Trophoblast cell (in vitro differentiated cells and primary cell): ENCODE measurements at regions not wholly inside any gene's neighbourhood (a gene's known extent, or its start where the extent isn't known, plus 50 kb on each side); places are given as distances from the start of the nearest gene placed in this dataset.
"Not testable (repeated sequence)": the region's sequence is repeated elsewhere in the genome, so short reads cannot be mapped to it uniquely, and the experiment has no call there.

ENCODE experiments used
- DNase-seq, 2 donors: peaks; one replicate each; pipeline ENCODE4 v3.0.0-alpha.2; 2016
- H2AFZ ChIP-seq: 2 replicates; pipeline ENCODE4 v1.6.1; 2013; ENCODE audit warnings: low read length, moderate library complexity, mild to moderate bottlenecking; ENCODE audit not compliant: insufficient read depth, poor library complexity
- H2AK5ac ChIP-seq: 2 replicates; pipeline ENCODE4 v1.6.1; 2013; ENCODE audit warnings: mild to moderate bottlenecking, low read length
- H2BK120ac ChIP-seq: 2 replicates; pipeline ENCODE4 v1.6.1; 2013; ENCODE audit warnings: low read length, mild to moderate bottlenecking, moderate library complexity; ENCODE audit not compliant: insufficient read depth, poor library complexity
- H2BK12ac ChIP-seq: 2 replicates; pipeline ENCODE4 v1.6.1; 2013; ENCODE audit warnings: mild to moderate bottlenecking, low read length, moderate library complexity
- H2BK5ac ChIP-seq: 2 replicates; pipeline ENCODE4 v1.6.1; 2013; ENCODE audit warnings: low read length, low read depth, moderate library complexity, mild to moderate bottlenecking; ENCODE audit not compliant: poor library complexity
- H3K14ac ChIP-seq: 2 replicates; pipeline ENCODE4 v1.6.1; 2013; ENCODE audit warnings: mild to moderate bottlenecking, low read length
- H3K18ac ChIP-seq: 2 replicates; pipeline ENCODE4 v1.6.1; 2013; ENCODE audit warnings: mild to moderate bottlenecking, low read length
- H3K23ac ChIP-seq: 2 replicates; pipeline ENCODE4 v1.6.1; 2013; ENCODE audit warnings: low read length
- H3K27ac ChIP-seq: 2 replicates; pipeline ENCODE4 v1.5.1; 2013; ENCODE audit warnings: low read depth, mild to moderate bottlenecking, inconsistent platforms, low read length, moderate library complexity
- H3K27me3 ChIP-seq: 2 replicates; pipeline ENCODE4 v1.6.1; 2013; ENCODE audit warnings: inconsistent platforms, mild to moderate bottlenecking, low read length, moderate library complexity; ENCODE audit not compliant: insufficient read depth
- H3K36me3 ChIP-seq, 2 experiments: 1 replicate in 1 of 2; 2 replicates in 1 of 2; pipeline ENCODE4 v1.6.1; 2013; ENCODE audit warnings: low read length in 2 of 2, mild to moderate bottlenecking in 2 of 2, moderate library complexity in 1 of 2; ENCODE audit not compliant: insufficient read depth in 2 of 2, control insufficient read depth in 1 of 2
- H3K4ac ChIP-seq: 2 replicates; pipeline ENCODE4 v1.6.1; 2013; ENCODE audit warnings: low read depth, mild to moderate bottlenecking, low read length, moderate library complexity
- H3K4me1 ChIP-seq, 2 experiments: 1 replicate in 1 of 2; 2 replicates in 1 of 2; pipeline ENCODE4 v1.6.1; 2013; ENCODE audit warnings: low read length in 2 of 2, mild to moderate bottlenecking in 2 of 2, moderate library complexity in 1 of 2; ENCODE audit not compliant: insufficient read depth in 2 of 2, control insufficient read depth in 1 of 2
- H3K4me2 ChIP-seq: 2 replicates; pipeline ENCODE4 v1.6.1; 2013; ENCODE audit warnings: inconsistent platforms, mild to moderate bottlenecking, low read length, moderate library complexity
- H3K4me3 ChIP-seq: 2 replicates; pipeline ENCODE4 v1.5.1; 2013; ENCODE audit warnings: mild to moderate bottlenecking, low read depth, low read length, inconsistent platforms
- H3K79me1 ChIP-seq: one replicate; pipeline ENCODE4 v1.6.1; 2013; ENCODE audit warnings: low read length
- H3K79me2 ChIP-seq: 2 replicates; pipeline ENCODE4 v1.6.1; 2013; ENCODE audit warnings: low read length, mild to moderate bottlenecking; ENCODE audit not compliant: control insufficient read depth, insufficient read depth, poor library complexity
- H3K9ac ChIP-seq: 2 replicates; pipeline ENCODE4 v1.6.1; 2013; ENCODE audit warnings: mild to moderate bottlenecking, low read length
- H3K9me3 ChIP-seq: 2 replicates; pipeline ENCODE4 v1.6.1; 2013; ENCODE audit warnings: low read depth, mild to moderate bottlenecking, control low read depth, inconsistent platforms, low read length; ENCODE audit not compliant: insufficient read depth
- H4K12ac ChIP-seq: 2 replicates; pipeline ENCODE4 v1.6.1; 2013; ENCODE audit warnings: low read depth, mild to moderate bottlenecking, low read length, moderate library complexity
- H4K8ac ChIP-seq: 2 replicates; pipeline ENCODE4 v1.6.1; 2013; ENCODE audit warnings: low read depth, mild to moderate bottlenecking, low read length, moderate library complexity
- H4K91ac ChIP-seq: one replicate; pipeline ENCODE4 v1.6.1; 2013; ENCODE audit warnings: low read depth, mild to moderate bottlenecking, low read length, moderate library complexity
- WGBS: extraction: QIAGEN DNeasy Blood & Tissue Kit; methylation state at CpG from one replicate; pipeline ENCODE4 v1.1.7; 2013; ENCODE audit warnings: missing lambda C conversion rate; ENCODE audit not compliant: insufficient read length, insufficient coverage; ENCODE audit errors: extremely low coverage; 5-methylcytosine and 5-hydroxymethylcytosine counted together

DNA sequence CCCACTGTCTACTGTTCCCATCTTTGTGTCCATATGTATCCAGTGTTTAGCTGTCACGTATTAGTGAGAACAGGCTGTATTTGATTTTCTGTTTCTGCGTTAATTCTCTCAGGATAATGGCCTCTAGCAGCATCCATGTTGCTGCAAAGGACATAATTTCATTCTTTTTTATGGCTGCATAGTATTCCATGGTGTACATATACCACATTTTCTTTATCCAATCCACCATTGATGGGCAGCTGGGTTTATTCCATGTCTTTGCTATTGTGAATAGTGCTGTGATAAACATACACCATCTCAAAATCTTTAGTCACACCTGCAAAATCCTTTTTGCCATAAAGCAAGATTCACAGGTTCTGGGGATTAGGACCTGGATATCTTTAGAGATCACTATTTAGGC is 334.4 kb upstream of the CLINT1 start:
- not testable (repeated sequence) for H2AFZ ChIP-seq, H3K79me2 ChIP-seq, H3K27me3 ChIP-seq, H2BK5ac ChIP-seq, DNase-seq, H2BK12ac ChIP-seq, H3K18ac ChIP-seq, H3K4me1 ChIP-seq, H2BK120ac ChIP-seq, H3K36me3 ChIP-seq, H3K27ac ChIP-seq, H4K12ac ChIP-seq, H3K9ac ChIP-seq, H4K8ac ChIP-seq, H3K9me3 ChIP-seq, H3K4me3 ChIP-seq, H3K4me2 ChIP-seq, H3K23ac ChIP-seq, H3K79me1 ChIP-seq, H2AK5ac ChIP-seq, H3K14ac ChIP-seq, H3K4ac ChIP-seq, H4K91ac ChIP-seq
- WGBS: no CpG with 5 or more reads among the region's 2 CpGs

DNA sequence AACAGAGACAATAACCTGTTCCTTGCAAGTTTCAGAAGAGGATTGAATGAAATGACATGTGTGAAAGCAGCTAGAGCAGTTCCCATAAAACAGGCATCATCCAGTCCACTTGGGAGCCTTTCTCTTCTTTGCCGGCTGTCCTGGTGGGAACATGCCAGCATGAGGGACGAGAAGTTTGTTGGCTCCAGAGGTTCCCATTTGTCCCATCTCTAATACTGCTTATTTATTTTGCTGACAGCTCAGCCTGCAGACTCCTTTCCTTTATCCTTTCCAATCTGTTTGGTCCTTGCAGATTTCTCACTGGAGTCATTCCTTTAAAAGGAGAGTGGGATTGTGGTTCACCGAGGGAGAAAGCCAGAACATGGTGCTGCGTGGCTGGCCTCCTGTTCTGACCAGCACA is 321.5 kb upstream of the CLINT1 start:
- no peak overlapping the region for H3K14ac ChIP-seq
- WGBS: no CpG with 5 or more reads among the region's 4 CpGs
- DNase-seq: no peak
- H3K23ac ChIP-seq: no peak overlapping the region
- H3K4ac ChIP-seq: no peak overlapping the region
- H4K12ac ChIP-seq: no peak overlapping the region
- H3K4me3 ChIP-seq: no peak overlapping the region
- no peak overlapping the region for H2BK12ac ChIP-seq
- H3K9me3 ChIP-seq: no peaks in the 10 kb centered on the region
- H2AK5ac ChIP-seq: no peak overlapping the region
- no peak overlapping the region for H3K4me2 ChIP-seq
- no peak overlapping the region for H4K91ac ChIP-seq
- H3K36me3 ChIP-seq: no peaks in the 10 kb centered on the region
- no peak overlapping the region for H3K9ac ChIP-seq
- no peak overlapping the region for H2AFZ ChIP-seq
- no peak overlapping the region for H3K27ac ChIP-seq
- no peak overlapping the region for H2BK5ac ChIP-seq
- no peak overlapping the region for H3K18ac ChIP-seq
- no peaks in the 10 kb centered on the region for H3K27me3 ChIP-seq
- no peak overlapping the region for H2BK120ac ChIP-seq
- H3K79me2 ChIP-seq: no peaks in the 10 kb centered on the region
- H4K8ac ChIP-seq: no peak overlapping the region
- no peaks in the 10 kb centered on the region for H3K79me1 ChIP-seq
- peaks cover 0 to 5% of the 10 kb centered on the region in 2 experiments for H3K4me1 ChIP-seq

DNA sequence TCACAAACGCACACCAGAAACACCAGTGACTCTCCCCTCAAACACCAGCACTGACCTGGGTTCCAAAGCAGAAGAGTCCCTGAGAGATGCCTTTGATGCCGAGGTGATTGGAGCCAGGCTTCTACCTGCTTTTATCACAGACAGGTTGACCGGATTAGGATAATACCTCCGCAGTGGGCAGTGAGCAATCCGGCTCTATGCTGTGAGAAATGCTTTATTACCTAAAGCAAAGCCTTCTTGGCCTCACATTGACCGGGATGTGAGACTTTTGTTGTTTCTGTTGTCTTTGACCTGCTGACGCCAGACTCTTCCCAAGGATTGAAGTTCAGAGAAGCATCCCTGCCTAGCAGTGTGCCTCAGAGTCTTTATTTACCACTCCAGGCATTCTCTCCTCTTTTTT is 320.3 kb upstream of the CLINT1 start:
- Histone ChIP-seq H4K12ac (no peak overlapping the region), H3K4me1 (peaks cover 0 to 5% of the 10 kb centered on the region in 2 experiments), H2BK5ac (no peak overlapping the region), H4K91ac (no peak overlapping the region), H2AK5ac (no peak overlapping the region), H3K4me2 (no peak overlapping the region), H3K79me2 (no peaks in the 10 kb centered on the region), H3K9me3 (no peaks in the 10 kb centered on the region), H2BK12ac (no peak overlapping the region), H2AFZ (no peak overlapping the region), H3K27ac (no peak overlapping the region), H3K4me3 (no peak overlapping the region), H3K18ac (no peak overlapping the region), H4K8ac (no peak overlapping the region), H3K23ac (no peak overlapping the region), H3K4ac (no peak overlapping the region), H3K36me3 (no peaks in the 10 kb centered on the region), H2BK120ac (no peak overlapping the region), H3K9ac (no peak overlapping the region), H3K79me1 (no peaks in the 10 kb centered on the region), H3K27me3 (no peaks in the 10 kb centered on the region), H3K14ac (no peak overlapping the region)
- DNase-seq: no peak
- WGBS: 100% methylated on average over 1 of the region's 7 CpGs

DNA sequence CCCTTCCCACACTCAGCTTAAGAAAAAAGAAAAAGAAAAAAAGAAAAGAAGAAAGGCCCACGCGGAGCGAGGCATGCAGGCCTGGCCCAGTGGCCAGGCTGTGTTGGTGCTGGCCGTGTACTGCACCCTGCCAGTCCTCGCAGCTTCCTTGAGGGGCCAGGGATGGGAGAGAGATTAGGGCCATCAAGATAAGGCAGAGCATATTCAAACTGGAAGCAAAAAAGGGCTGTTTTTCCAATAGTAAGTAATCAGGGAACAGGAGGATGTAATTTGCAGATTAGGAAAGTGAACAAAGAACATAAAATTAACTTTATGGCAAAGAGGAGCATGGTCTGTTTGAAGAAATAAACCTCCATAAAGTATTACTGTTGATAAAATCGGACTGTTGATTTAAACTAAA is 319.6 kb upstream of the CLINT1 start:
- H3K4me2 ChIP-seq: no peak overlapping the region
- no peak overlapping the region for H3K4ac ChIP-seq
- no peak overlapping the region for H2BK5ac ChIP-seq
- no peak overlapping the region for H3K27ac ChIP-seq
- peaks cover 0 to 5% of the 10 kb centered on the region in 2 experiments for H3K4me1 ChIP-seq
- no peaks in the 10 kb centered on the region for H3K36me3 ChIP-seq
- H3K9ac ChIP-seq: no peak overlapping the region
- no peak overlapping the region for H2BK120ac ChIP-seq
- no peak overlapping the region for H3K4me3 ChIP-seq
- no peak overlapping the region for H3K23ac ChIP-seq
- H4K12ac ChIP-seq: no peak overlapping the region
- H3K18ac ChIP-seq: no peak overlapping the region
- H3K14ac ChIP-seq: no peak overlapping the region
- H3K79me2 ChIP-seq: no peaks in the 10 kb centered on the region
- H3K79me1 ChIP-seq: no peaks in the 10 kb centered on the region
- WGBS: no CpG with 5 or more reads among the region's 6 CpGs
- no peak overlapping the region for H4K91ac ChIP-seq
- no peaks in the 10 kb centered on the region for H3K9me3 ChIP-seq
- H2AK5ac ChIP-seq: no peak overlapping the region
- no peak overlapping the region for H2AFZ ChIP-seq
- no peak for DNase-seq
- H3K27me3 ChIP-seq: no peaks in the 10 kb centered on the region
- H4K8ac ChIP-seq: no peak overlapping the region
- no peak overlapping the region for H2BK12ac ChIP-seq
